Breast epithelium (tissue), 4 donors: ENCODE measurements at regions not wholly inside any gene's neighbourhood (a gene's known extent, or its start where the extent isn't known, plus 50 kb on each side); places are given as distances from the start of the nearest gene placed in this dataset.

Experiments used
- DNase-seq, 2 donors: peaks; one replicate each; pipeline ENCODE4 v3.0.0-alpha.2; 2019; ENCODE audit warnings: low spot score in 2 of 2
- H3K27ac ChIP-seq, 2 donors: fragments of 200-600 bp; sonication (generic) in 1 of 2; one replicate each; pipeline ENCODE4 v1.5.1; 2016 to 2019; ENCODE audit warnings: mild to moderate bottlenecking in 1 of 2
- H3K27me3 ChIP-seq, 2 donors: fragments of 200-600 bp; sonication (generic) in 1 of 2; one replicate each; pipeline versions ENCODE4 v1.5.1 to v1.6.0; 2017 to 2019; ENCODE audit warnings: control low read depth in 1 of 2, mild to moderate bottlenecking in 1 of 2
- H3K36me3 ChIP-seq: fragments of 200-600 bp; one replicate; pipeline ENCODE4 v1.5.1; 2019
- H3K4me1 ChIP-seq, 2 donors: fragments of 200-600 bp; sonication (generic); one replicate each; pipeline ENCODE4 v1.5.1; 2016 to 2019; ENCODE audit warnings: control low read depth in 1 of 2
- H3K4me3 ChIP-seq, 3 donors: fragments of 200-600 bp; sonication (generic); 1 replicate in 2 of 3; 2 replicates in 1 of 3; pipeline ENCODE4 v1.5.1; 2016 to 2019; ENCODE audit warnings: mild to moderate bottlenecking in 3 of 3, moderate library complexity in 2 of 3
- H3K9me3 ChIP-seq, 2 donors: fragments of 200-600 bp; sonication (generic) in 1 of 2; one replicate each; pipeline ENCODE4 v1.5.1; 2016 to 2019; ENCODE audit warnings: control low read depth in 1 of 2
- POLR2A ChIP-seq: fragments of 450-650 bp; IDR thresholded peaks from one replicate; pipeline ENCODE4 v1.6.1; 2016; ENCODE audit warnings: antibody characterized with exemption, mild to moderate bottlenecking, moderate library complexity
- POLR2AphosphoS5 ChIP-seq, 3 donors: sonication (generic); formaldehyde crosslinking; IDR thresholded peaks; one replicate each; pipeline ENCODE4 v1.6.1; 2017; ENCODE audit warnings: antibody characterized with exemption in 3 of 3
- intact Hi-C: fragments of 100-400 bp; cut with DNase I; formaldehyde crosslinking; loops from one replicate; pipeline ENCODE4 v1.15.1; 2023; ENCODE audit warnings: low total_unique reads
- TF ChIP-seq, protein P1 (sequence below), 3 donors: fragments of 450-650 bp; IDR thresholded peaks; one replicate each; pipeline ENCODE4 v1.5.1; 2016 to 2017; ENCODE audit warnings: antibody characterized with exemption in 3 of 3, mild to moderate bottlenecking in 3 of 3, moderate library complexity in 3 of 3

DNA sequence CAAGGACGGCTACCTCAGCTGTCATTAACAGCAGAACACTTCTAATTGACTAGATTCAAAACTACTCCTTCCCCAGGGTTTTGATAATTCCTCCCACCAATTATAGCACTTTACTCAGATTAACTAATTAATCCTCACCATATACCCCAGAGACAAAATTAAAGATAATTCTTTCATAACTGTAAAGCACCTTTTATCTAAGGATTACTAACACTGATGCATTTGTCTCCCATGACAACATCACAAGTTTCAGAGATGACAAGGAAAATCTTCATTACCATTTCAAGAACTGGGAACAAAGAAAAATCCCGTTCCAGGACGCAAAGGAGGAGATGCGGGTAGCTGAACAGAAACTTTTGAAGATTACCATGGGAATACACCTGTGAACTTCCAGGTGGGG, 129.4 kb upstream of the ITGA6 start:
- no peak for DNase-seq
- Histone ChIP-seq H3K27me3 (no peaks in the 10 kb centered on the region), H3K36me3 (no peaks in the 10 kb centered on the region), H3K27ac (no peak overlapping the region), H3K4me3 (no peak overlapping the region), H3K9me3 (no peaks in the 10 kb centered on the region), H3K4me1 (no peaks in the 10 kb centered on the region)
- TF ChIP-seq, protein P1, sequence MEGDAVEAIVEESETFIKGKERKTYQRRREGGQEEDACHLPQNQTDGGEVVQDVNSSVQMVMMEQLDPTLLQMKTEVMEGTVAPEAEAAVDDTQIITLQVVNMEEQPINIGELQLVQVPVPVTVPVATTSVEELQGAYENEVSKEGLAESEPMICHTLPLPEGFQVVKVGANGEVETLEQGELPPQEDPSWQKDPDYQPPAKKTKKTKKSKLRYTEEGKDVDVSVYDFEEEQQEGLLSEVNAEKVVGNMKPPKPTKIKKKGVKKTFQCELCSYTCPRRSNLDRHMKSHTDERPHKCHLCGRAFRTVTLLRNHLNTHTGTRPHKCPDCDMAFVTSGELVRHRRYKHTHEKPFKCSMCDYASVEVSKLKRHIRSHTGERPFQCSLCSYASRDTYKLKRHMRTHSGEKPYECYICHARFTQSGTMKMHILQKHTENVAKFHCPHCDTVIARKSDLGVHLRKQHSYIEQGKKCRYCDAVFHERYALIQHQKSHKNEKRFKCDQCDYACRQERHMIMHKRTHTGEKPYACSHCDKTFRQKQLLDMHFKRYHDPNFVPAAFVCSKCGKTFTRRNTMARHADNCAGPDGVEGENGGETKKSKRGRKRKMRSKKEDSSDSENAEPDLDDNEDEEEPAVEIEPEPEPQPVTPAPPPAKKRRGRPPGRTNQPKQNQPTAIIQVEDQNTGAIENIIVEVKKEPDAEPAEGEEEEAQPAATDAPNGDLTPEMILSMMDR (IDR thresholded peaks at IDR 0.05) = no peak
- intact Hi-C loops = no loop called here

DNA sequence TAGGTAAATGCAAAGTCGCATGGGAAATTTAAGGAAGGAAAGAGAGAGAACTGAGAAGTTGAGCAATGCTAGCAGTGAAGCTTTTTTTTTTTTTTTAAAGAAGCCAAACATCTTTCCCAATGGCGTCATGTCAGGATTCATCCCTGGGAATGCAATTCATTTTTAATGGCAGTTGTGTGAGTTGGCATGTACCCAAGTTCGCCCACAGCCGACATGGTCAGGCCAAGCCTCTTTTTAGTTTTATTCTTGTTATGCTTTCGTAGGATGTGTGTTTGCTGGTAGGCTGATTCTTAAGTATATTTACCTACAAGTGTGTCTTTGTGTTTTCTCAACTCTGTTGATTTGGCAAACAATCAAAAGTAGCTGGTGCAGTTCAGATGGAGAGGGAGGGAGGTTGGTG, 127.6 kb upstream of the ITGA6 start:
- Histone ChIP-seq H3K27ac (no peak overlapping the region), H3K4me1 (no peaks in the 10 kb centered on the region), H3K9me3 (no peaks in the 10 kb centered on the region), H3K4me3 (no peak overlapping the region), H3K27me3 (no peaks in the 10 kb centered on the region), H3K36me3 (no peaks in the 10 kb centered on the region)
- TF ChIP-seq, protein P1 (IDR thresholded peaks at IDR 0.05) = no peak
- TF ChIP-seq POLR2AphosphoS5 (IDR thresholded peaks at IDR 0.05) = no peak
- no peak for TF ChIP-seq POLR2A
- intact Hi-C loops = no loop called here
- peak; percentile 60 to 75 for DNase-seq

DNA sequence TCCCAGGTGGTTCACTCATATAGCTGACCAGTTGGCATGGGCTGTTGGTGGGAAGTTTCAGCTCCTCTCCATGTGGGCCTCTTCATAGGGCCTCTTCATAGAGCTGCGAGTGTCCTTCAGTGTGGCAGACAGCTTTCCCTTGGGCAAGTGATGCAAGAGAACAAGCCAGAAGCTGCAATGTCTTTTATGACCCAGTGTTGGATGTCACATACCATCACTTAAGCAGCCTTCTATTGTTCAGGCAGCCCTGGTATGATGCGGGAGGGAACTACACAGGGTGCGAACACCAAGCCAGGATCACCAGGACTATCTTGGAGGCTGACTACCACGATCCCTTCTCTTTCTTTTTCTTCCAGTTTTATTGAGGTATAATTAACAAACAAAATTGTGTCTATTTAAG, 126.5 kb upstream of the ITGA6 start:
- Histone ChIP-seq H3K27me3 (no peaks in the 10 kb centered on the region), H3K27ac (no peak overlapping the region), H3K9me3 (no peaks in the 10 kb centered on the region), H3K4me1 (no peaks in the 10 kb centered on the region), H3K36me3 (no peaks in the 10 kb centered on the region), H3K4me3 (no peak overlapping the region)
- TF ChIP-seq, protein P1 (IDR thresholded peaks at IDR 0.05) = no peak
- TF ChIP-seq POLR2AphosphoS5 (IDR thresholded peaks at IDR 0.05) (no peak), POLR2A (no peak)
- intact Hi-C loops = no loop called here
- no peak for DNase-seq

DNA sequence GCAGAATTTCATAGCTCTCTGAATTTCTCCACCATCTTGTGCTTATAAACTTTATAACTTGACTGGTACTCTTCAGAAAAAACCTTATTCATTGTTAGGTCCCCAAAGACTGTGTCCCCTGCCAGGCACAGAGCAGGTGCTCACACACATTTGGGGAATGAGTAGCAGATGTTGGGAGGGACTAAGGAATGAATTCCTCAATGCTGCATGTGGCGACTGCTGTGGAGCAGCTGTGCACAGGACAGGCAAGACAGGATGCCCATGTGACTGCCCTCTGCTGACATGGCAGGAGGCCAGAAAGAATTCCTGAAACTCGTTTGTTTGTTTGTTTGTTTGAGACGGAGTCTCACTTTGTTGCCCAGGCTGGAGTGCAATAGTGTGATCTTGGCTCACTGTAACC, 122.3 kb upstream of the ITGA6 start:
- Histone ChIP-seq H3K27ac (no peak overlapping the region), H3K4me3 (no peak overlapping the region), H3K4me1 (no peaks in the 10 kb centered on the region), H3K36me3 (no peaks in the 10 kb centered on the region), H3K9me3 (no peaks in the 10 kb centered on the region), H3K27me3 (no peaks in the 10 kb centered on the region)
- TF ChIP-seq POLR2A (no peak), POLR2AphosphoS5 (IDR thresholded peaks at IDR 0.05) (no peak)
- intact Hi-C loops = no loop called here
- DNase-seq = no peak

DNA sequence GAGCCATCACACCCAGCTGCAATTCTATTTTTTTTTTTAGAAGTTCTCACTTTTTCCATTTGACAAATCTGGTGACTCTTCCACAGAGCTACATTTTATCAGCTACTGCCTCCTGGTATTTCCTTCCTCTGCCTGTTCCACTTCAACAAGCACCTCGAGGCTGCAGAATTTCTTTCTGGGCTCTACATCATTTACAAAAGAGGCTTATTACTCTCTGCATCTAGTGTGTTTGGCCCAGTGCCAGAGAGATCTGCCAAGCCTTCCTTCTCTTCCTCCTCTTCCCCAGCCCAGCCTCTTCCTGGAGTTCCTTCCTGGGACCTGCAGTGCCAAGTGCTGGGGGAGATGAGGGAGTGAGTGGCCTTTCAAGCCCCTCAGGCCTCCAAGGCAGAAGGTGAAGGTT, 119.6 kb upstream of the ITGA6 start:
- no peak for TF ChIP-seq POLR2A
- Histone ChIP-seq H3K9me3 (no peaks in the 10 kb centered on the region), H3K4me1 (no peaks in the 10 kb centered on the region), H3K27me3 (no peaks in the 10 kb centered on the region), H3K4me3 (no peak overlapping the region), H3K36me3 (no peaks in the 10 kb centered on the region), H3K27ac (peak overlapping the region; percentile 66 to 73)
- intact Hi-C loops = no loop called here
- DNase-seq = no peak

DNA sequence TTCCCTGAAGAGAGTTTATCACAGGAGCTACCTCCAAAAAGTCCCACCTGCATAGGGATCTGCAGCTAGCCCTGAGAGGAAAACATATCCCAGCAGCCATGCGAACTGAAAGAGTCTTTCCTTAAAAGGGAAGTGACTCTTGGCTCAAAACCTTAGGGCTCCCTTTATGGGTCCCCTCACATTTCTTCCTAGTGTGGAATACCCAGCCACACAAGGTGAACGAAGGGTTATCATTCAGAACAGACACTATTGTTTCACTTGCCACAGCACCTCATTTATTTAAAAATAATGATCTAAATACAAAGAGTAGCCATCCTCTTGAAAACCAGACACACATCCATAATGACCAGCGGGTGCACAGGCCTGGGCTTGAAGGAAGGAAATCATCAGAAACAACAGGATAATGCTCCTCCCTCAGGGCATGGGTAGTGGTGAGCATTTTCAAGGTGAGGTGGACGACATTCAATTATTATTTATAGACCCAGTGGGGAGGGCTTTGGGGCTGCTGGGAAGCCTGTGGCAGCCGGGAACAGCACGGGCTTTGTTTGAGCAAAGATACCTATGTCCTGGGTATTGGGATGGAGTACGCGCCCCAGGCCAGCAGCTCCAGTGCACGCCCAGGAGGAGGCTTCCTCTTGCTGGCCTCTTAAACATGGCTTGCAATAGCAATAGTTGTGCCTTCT, 119.0 kb upstream of the ITGA6 start:
- Histone ChIP-seq H3K27me3 (no peaks in the 10 kb centered on the region), H3K27ac (peak overlapping the region; percentile 66 to 73), H3K9me3 (no peaks in the 10 kb centered on the region), H3K4me1 (no peaks in the 10 kb centered on the region), H3K36me3 (no peaks in the 10 kb centered on the region), H3K4me3 (no peak overlapping the region)
- DNase-seq = peak in 1 of 2 donors; percentile 60
- peak in 1 of 3 donors; percentile 59 for TF ChIP-seq POLR2AphosphoS5 (IDR thresholded peaks at IDR 0.05)
- TF ChIP-seq, protein P1 (IDR thresholded peaks at IDR 0.05) = no peak
- TF ChIP-seq POLR2A = no peak
- intact Hi-C loops = no loop called here
